ENCODE measurements at regions not wholly inside any gene's neighbourhood (a gene's known extent, or its start where the extent isn't known, plus 50 kb on each side); places are given as distances from the start of the nearest gene placed in this dataset.
"Not testable (repeated sequence)": the region's sequence is repeated elsewhere in the genome, so short reads cannot be mapped to it uniquely, and the experiment has no call there.

DNA sequence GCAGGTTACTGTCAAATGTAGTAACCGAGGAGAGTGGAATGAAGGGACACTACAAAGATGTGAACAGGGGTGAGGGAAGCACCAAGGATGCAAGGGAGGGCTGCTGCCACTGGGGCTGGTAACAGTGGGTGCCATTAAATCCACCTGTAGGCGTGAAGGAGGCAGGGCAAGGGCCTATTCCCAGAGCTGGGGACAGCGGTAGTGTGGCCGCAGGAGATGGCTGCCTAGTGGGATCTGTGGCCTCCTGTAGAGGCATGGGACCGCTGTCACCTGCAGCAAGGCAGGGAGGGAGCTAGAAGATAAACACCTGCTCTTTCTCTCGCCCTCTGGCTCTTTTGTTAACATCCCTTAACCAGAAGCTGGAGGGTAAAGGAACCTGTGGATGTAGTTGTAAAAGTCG lies 80.5 kb upstream of the CNIH3 start:
- H3K36me3 ChIP-seq (ENCODE audit: insufficient read depth, low read length) = no peaks in the 10 kb centered on the region
- no peaks in the 10 kb centered on the region for H3K9me3 ChIP-seq (ENCODE audit: control insufficient read depth, insufficient read depth, low read length)
- no peak overlapping the region for H3K9ac ChIP-seq (ENCODE audit: low read depth, low read length)
- no peaks in the 10 kb centered on the region for H3K4me1 ChIP-seq (ENCODE audit: insufficient read depth, low read length)

DNA sequence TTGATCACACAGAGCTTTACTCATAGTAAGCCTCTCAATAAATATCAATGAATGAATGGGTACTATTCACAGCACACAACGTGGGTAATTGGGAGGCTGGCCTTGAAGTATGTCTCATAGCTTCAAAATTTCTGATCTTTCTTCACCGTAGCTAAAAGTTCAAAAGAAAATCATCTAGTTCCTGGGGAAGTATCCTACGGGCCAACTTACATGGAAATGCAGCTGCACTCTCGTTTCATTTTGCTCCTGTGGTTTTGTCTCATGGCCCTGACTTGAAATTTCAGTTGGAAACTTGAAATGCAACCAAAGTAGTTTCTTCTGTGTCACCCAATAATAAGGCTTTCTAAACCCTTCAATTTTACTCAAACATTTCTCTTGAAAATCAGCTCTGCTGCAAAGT lies 76.1 kb upstream of the CNIH3 start:
- Histone ChIP-seq H3K36me3 (ENCODE audit: insufficient read depth, low read length) (no peaks in the 10 kb centered on the region), H3K9ac (ENCODE audit: low read depth, low read length) (no peak overlapping the region), H3K9me3 (ENCODE audit: control insufficient read depth, insufficient read depth, low read length) (no peaks in the 10 kb centered on the region), H3K4me1 (ENCODE audit: insufficient read depth, low read length) (peaks cover 17% of the 10 kb centered on the region)

DNA sequence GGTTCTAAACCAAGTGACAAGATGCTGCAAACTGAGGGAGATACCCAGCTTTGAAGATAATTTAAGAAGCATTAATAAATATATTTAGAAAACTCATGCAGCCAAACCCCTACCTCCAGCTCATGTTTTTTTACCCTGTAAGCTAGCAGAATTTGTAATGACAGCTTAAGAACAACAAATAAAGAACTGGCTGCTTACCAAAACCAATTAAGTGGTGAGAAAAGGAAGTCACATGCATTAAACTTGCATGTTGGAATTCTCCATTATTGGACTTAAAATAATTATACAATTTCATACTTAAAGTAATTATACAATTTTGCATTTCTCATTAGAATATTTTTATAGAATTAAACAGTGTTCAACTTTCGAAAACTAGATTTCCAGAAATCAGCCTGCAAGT lies 75.6 kb upstream of the CNIH3 start:
- Histone ChIP-seq H3K9ac (ENCODE audit: low read depth, low read length) (no peak overlapping the region), H3K4me1 (ENCODE audit: insufficient read depth, low read length) (peaks cover 17% of the 10 kb centered on the region), H3K36me3 (ENCODE audit: insufficient read depth, low read length) (no peaks in the 10 kb centered on the region), H3K9me3 (ENCODE audit: control insufficient read depth, insufficient read depth, low read length) (no peaks in the 10 kb centered on the region)

DNA sequence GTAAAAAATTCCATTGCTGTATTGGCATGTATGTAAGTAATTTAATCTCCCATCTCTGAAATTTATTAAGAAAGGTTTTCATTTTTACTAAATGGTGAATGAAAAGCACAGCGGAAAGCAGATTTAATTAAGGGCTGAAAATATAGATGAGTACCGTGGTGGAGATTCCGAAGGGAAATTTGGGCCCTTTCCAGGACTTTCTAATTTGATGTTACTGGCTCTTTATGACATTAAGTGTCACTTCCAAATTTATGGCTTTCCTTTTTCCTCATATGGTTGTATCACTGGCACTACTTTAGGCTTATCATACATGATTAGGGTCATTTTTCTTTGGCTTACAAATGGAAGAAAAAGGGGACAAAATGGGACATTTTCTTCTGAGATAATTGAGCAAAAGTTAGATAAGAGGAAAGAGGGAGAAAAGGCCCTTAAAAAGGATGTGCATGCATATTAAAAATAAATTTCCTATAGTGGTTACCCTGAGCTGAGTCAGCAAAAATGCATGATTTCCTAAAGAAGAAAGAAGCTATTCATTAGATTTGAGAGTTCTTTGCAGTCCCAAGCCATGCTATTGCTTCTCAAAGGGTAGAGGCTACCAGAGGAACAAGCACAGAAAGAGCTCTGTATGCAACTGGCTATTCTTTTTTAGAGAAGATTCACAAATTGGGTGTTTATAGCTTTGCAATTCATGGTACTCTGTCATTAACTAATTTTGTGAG lies 74.9 kb upstream of the CNIH3 start:
- no peaks in the 10 kb centered on the region for H3K9me3 ChIP-seq (ENCODE audit: control insufficient read depth, insufficient read depth, low read length)
- peaks cover 17% of the 10 kb centered on the region for H3K4me1 ChIP-seq (ENCODE audit: insufficient read depth, low read length)
- no peaks in the 10 kb centered on the region for H3K36me3 ChIP-seq (ENCODE audit: insufficient read depth, low read length)
- no peak overlapping the region for H3K9ac ChIP-seq (ENCODE audit: low read depth, low read length)

DNA sequence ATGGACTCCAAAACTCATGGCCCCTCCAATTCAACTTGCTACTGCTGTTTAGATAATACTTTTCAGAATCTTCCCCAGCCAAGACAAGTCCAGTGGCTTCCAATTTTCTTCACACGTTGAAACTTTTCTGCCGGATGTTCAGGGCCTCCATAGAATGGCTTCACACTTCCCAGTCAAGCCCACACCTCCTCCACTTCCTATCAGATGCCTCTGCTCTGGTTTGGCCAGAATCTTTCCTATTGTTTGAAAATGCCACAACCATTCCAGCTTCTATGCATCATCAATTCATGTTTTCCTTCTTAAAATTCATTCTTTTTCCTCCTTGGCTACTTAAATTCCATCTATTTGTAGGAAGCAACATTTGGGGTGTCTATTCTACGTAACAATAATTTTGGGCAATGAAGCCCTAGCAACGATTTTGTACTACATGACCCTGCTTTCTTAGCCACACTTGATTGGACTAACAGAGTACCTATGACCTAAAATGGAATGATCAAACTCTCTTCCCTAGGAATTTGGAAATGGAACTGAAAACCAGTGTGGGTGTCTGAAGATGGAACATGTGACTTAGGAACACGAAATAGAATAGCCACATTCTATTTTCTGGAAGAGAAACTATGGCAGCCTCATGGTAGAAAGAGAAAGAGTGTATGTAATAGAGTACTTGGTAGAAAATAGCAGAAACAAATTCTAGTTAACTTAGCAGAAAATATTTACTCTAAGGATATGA lies 74.1 kb upstream of the CNIH3 start:
- H3K9ac ChIP-seq (ENCODE audit: low read depth, low read length) = no peak overlapping the region
- no peaks in the 10 kb centered on the region for H3K9me3 ChIP-seq (ENCODE audit: control insufficient read depth, insufficient read depth, low read length)
- H3K4me1 ChIP-seq (ENCODE audit: insufficient read depth, low read length) = peaks cover 17% of the 10 kb centered on the region
- H3K36me3 ChIP-seq (ENCODE audit: insufficient read depth, low read length) = no peaks in the 10 kb centered on the region

DNA sequence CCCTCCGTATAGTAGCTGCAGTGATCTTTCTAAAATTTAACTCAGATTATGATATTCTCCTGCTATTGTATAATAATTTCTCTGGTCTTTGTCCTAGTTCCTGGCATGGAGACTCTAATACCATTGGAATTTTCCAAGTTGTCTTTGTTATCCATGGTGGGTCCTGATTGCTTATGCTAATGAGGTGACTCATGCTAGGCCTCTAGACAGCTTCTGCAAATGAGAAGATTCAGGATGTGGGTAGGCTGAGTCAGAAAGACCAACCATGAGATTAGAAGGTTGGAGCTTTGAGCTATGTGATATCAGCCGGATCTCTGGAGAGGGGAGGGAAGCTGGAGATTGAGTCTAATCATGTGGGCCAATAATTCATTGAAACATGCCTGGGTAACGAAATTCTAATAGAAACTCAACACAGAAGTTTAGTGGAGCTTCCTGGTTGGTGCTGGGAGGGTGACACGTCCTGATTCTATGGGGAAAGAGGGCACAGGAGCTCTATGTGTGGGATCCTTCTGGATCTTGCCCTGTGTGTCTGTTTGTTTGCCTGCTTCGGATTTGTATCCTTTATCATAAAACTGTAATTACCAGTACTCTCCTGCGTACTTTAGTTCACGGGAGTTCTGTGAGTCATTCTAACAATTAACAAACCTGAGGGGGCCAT lies 73.2 kb upstream of the CNIH3 start:
- H3K9me3 ChIP-seq (ENCODE audit: control insufficient read depth, insufficient read depth, low read length) = no peaks in the 10 kb centered on the region
- H3K4me1 ChIP-seq (ENCODE audit: insufficient read depth, low read length) = peaks cover 17% of the 10 kb centered on the region
- H3K9ac ChIP-seq (ENCODE audit: low read depth, low read length) = no peak overlapping the region
- H3K36me3 ChIP-seq (ENCODE audit: insufficient read depth, low read length) = no peaks in the 10 kb centered on the region

- Histone ChIP-seq H3K9ac (ENCODE audit: low read depth, low read length) (no peak overlapping the region), H3K36me3 (ENCODE audit: insufficient read depth, low read length) (no peaks in the 10 kb centered on the region), H3K4me1 (ENCODE audit: insufficient read depth, low read length) (peaks cover 17% of the 10 kb centered on the region), H3K9me3 (ENCODE audit: control insufficient read depth, insufficient read depth, low read length) (no peaks in the 10 kb centered on the region)
Observed at GRCh38 chr1:224543453-224543852, 72.7 kb upstream of the CNIH3 start.

DNA sequence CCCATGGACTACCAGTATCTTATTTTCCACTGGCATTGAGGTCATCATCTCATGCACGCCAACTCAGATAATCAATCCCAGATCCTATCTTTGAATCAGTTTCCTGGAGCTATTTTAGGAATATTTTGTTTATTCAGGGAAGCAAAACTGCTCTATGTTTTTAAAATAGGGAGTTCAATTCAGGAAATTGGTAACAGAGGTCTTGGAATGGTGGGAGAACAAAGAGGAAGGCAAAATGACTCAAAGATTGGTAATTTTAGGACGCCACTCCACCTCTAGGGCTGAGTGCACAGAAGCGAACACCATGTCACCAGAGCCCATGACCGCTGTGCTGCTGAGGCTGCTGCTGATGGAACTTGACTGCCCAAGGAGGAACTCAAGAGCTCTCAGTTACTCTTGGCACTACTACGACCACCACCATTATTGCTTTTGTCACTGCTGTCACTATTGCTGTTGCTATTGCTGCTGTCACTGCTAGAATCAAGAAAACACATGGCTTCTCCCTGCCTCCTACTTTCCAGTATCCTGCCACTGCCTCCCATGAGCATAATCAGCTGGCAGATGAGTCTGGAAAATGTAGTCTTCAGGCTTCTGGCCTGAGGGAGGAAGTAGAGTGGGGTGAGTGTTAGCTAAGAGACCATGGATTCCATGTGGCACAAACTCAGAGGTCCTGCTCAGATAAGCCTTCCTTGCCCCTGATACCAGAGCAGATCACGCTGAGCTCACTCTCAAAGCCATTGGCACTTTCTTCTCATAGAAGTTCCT lies 71.6 kb upstream of the CNIH3 start:
- Histone ChIP-seq H3K9me3 (ENCODE audit: control insufficient read depth, insufficient read depth, low read length) (no peaks in the 10 kb centered on the region), H3K9ac (ENCODE audit: low read depth, low read length) (no peak overlapping the region), H3K36me3 (ENCODE audit: insufficient read depth, low read length) (no peaks in the 10 kb centered on the region), H3K4me1 (ENCODE audit: insufficient read depth, low read length) (peaks cover 17% of the 10 kb centered on the region)

GRCh38 chr1:224545571-224545970 lies 70.5 kb upstream of the CNIH3 start:
- H3K9me3 ChIP-seq (ENCODE audit: control insufficient read depth, insufficient read depth, low read length) = no peaks in the 10 kb centered on the region
- no peak overlapping the region for H3K9ac ChIP-seq (ENCODE audit: low read depth, low read length)
- no peaks in the 10 kb centered on the region for H3K36me3 ChIP-seq (ENCODE audit: insufficient read depth, low read length)
- peaks cover 17% of the 10 kb centered on the region for H3K4me1 ChIP-seq (ENCODE audit: insufficient read depth, low read length)

DNA sequence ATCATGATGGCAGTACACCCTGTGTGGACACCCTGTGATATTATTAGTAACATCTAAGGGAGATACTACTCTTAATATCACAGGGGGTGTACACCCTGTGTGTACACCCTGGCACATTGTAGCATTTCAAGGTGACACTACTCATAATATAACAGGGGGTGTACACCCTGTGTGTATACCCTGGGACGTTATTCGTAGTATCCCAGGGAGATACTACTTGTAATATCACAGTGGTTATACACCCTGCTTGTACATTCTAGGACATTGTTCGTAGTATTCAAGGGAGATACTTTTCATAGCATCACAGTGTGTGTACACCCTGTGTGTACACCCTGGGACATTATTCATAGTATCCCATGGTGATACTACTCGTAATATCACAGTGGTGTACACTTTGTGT lies 67.4 kb upstream of the CNIH3 start:
- Histone ChIP-seq H3K36me3 (ENCODE audit: insufficient read depth, low read length) (no peaks in the 10 kb centered on the region), H3K9ac (ENCODE audit: low read depth, low read length) (no peak overlapping the region), H3K4me1 (ENCODE audit: insufficient read depth, low read length) (peaks cover 1% of the 10 kb centered on the region; the same call in 1 of the 2 replicates), H3K9me3 (ENCODE audit: control insufficient read depth, insufficient read depth, low read length) (no peaks in the 10 kb centered on the region)

DNA sequence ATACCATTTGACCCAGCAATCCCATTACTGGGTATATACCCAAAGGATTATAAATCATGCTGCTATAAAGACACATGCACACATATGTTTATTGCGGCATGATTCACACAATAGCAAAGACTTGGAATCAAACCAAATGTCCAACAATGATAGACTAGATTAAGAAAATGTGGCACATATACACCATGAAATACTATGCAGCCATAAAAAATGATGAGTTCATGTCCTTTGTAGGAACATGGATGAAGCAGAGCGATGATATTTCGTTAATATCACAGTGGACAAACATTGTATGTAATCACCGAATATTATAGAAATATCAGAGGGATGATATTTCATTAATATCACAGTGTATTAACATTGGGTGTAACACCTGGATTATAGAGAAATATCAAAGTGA lies 64.9 kb upstream of the CNIH3 start:
- not testable (repeated sequence) for H3K9me3 ChIP-seq (ENCODE audit: control insufficient read depth, insufficient read depth, low read length); H3K9ac ChIP-seq (ENCODE audit: low read depth, low read length); H3K36me3 ChIP-seq (ENCODE audit: insufficient read depth, low read length); H3K4me1 ChIP-seq (ENCODE audit: insufficient read depth, low read length)

GRCh38 chr1:224554056-224554455 lies 62.1 kb upstream of the CNIH3 start:
- Histone ChIP-seq H3K4me1 (ENCODE audit: insufficient read depth, low read length) (no peaks in the 10 kb centered on the region), H3K9ac (ENCODE audit: low read depth, low read length) (no peak overlapping the region), H3K36me3 (ENCODE audit: insufficient read depth, low read length) (no peaks in the 10 kb centered on the region), H3K9me3 (ENCODE audit: control insufficient read depth, insufficient read depth, low read length) (no peaks in the 10 kb centered on the region)

- Histone ChIP-seq H3K4me1 (ENCODE audit: insufficient read depth, low read length) (no peaks in the 10 kb centered on the region), H3K9ac (ENCODE audit: low read depth, low read length) (no peak overlapping the region), H3K36me3 (ENCODE audit: insufficient read depth, low read length) (no peaks in the 10 kb centered on the region), H3K9me3 (ENCODE audit: control insufficient read depth, insufficient read depth, low read length) (peaks cover 2% of the 10 kb centered on the region; the same call in 1 of the 2 replicates)
Observed at GRCh38 chr1:224554620-224555259, 61.4 kb upstream of the CNIH3 start.

GRCh38 chr1:224558904-224559303 lies 57.2 kb upstream of the CNIH3 start:
- H3K36me3 ChIP-seq (ENCODE audit: insufficient read depth, low read length) = no peaks in the 10 kb centered on the region
- peaks cover 11% of the 10 kb centered on the region for H3K9me3 ChIP-seq (ENCODE audit: control insufficient read depth, insufficient read depth, low read length)
- H3K4me1 ChIP-seq (ENCODE audit: insufficient read depth, low read length) = no peaks in the 10 kb centered on the region
- H3K9ac ChIP-seq (ENCODE audit: low read depth, low read length) = no peak overlapping the region

Measured in ES-I3 (cell line).